DOHH2 (cell line): ENCODE measurements at regions not wholly inside any gene's neighbourhood (a gene's known extent, or its start where the extent isn't known, plus 50 kb on each side); places are given as distances from the start of the nearest gene placed in this dataset.

Source experiments
- H3F3A ChIP-seq: fragments of 200-600 bp; sonication (generic), shearing (Covaris generic); 2 replicates; pipeline ENCODE4 v1.6.0; 2016; ENCODE audit warnings: antibody characterized with exemption, mild to moderate bottlenecking; ENCODE audit not compliant: control insufficient read depth, insufficient read depth
- H3K27ac ChIP-seq: fragments of 200-600 bp; sonication (generic); 2 replicates; pipeline ENCODE4 v1.5.1; 2014; ENCODE audit warnings: low read depth, mild to moderate bottlenecking, low read length, moderate library complexity
- H3K27me3 ChIP-seq: fragments of 200-600 bp; sonication (generic); 2 replicates; pipeline ENCODE4 v1.6.1; 2014; ENCODE audit warnings: mild to moderate bottlenecking, low read length, mixed read lengths; ENCODE audit not compliant: control insufficient read depth
- H3K36me3 ChIP-seq: fragments of 200-600 bp; sonication (generic); 2 replicates; pipeline ENCODE4 v1.6.1; 2014; ENCODE audit warnings: mild to moderate bottlenecking, low read length, moderate library complexity, mixed read lengths; ENCODE audit not compliant: control insufficient read depth
- H3K4me1 ChIP-seq: fragments of 200-600 bp; sonication (generic); 2 replicates; pipeline ENCODE4 v1.6.1; 2014; ENCODE audit warnings: mild to moderate bottlenecking, low read length, mixed read lengths; ENCODE audit not compliant: control insufficient read depth
- H3K4me2 ChIP-seq: fragments of 200-600 bp; sonication (generic); 2 replicates; pipeline ENCODE4 v1.6.0; 2014; ENCODE audit warnings: mild to moderate bottlenecking, low read length, moderate library complexity
- H3K4me3 ChIP-seq: fragments of 200-600 bp; sonication (generic); 2 replicates; pipeline ENCODE4 v1.5.1; 2014; ENCODE audit warnings: mild to moderate bottlenecking, low read length, mixed read lengths
- H3K79me2 ChIP-seq: fragments of 200-600 bp; sonication (generic); 2 replicates; pipeline ENCODE4 v1.6.1; 2014; ENCODE audit warnings: mild to moderate bottlenecking, low read length, mixed read lengths; ENCODE audit not compliant: control insufficient read depth
- H3K9me2 ChIP-seq: fragments of 200-600 bp; sonication (generic); replicated peaks from 2 replicates; pipeline ENCODE4 v1.6.1; 2014; ENCODE audit warnings: mild to moderate bottlenecking, low read length, mixed read lengths; ENCODE audit not compliant: control insufficient read depth
- H3K9me3 ChIP-seq: fragments of 200-600 bp; sonication (generic); 2 replicates; pipeline ENCODE4 v1.6.1; 2014; ENCODE audit warnings: antibody characterized with exemption, low read length, mixed read lengths; ENCODE audit not compliant: control insufficient read depth, insufficient read depth
- H4K20me1 ChIP-seq: fragments of 200-600 bp; sonication (generic); 2 replicates; pipeline ENCODE4 v1.6.0; 2014; ENCODE audit warnings: low read depth, mild to moderate bottlenecking, antibody characterized with exemption, low read length, moderate library complexity; ENCODE audit not compliant: control insufficient read depth, insufficient read depth
- EZH2phosphoT487 ChIP-seq: fragments of 200-600 bp; sonication (generic); IDR thresholded peaks from 2 replicates; pipeline ENCODE4 v1.6.1; 2017; ENCODE audit warnings: borderline replicate concordance, mild to moderate bottlenecking, antibody characterized with exemption, low read length, moderate library complexity, mixed read lengths
- TF ChIP-seq, protein P1 (sequence below): fragments of 200-600 bp; sonication (generic); IDR thresholded peaks from one replicate; pipeline ENCODE4 v1.5.1; 2014; ENCODE audit warnings: antibody characterized with exemption, mild to moderate bottlenecking, low read depth, low read length; ENCODE audit not compliant: poor library complexity, severe bottlenecking

DNA sequence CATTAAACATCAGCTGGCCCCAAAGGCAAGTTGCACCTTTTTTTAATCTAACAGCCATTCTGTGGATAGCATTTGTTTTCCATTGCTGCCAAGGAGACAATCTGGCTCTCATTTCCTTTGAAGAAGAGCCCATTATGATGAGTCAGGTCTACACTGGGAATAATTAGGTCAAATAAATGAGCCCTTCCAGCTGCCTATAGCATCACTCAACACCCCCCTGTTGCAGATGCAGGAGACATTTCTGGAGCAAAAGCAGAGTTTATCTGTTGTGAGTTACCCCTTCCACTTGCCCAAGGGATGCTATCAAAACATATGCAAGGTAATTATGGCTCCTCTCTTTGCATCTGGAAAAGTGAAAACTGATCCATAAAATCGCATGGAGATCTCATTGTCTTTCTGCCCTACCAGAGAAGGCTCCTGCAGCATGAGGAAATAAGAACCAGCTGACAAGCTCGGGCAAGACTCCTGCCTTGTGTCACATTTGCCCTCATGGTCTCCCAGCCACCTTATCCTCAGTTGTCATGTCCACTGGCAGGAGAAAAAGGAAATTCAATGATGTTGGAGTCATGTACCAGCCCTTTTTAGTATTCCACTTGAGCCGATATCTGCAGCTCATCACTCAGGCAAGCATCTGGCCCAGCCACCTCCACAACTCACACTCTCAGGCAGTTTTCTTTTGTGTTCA, 135.9 kb downstream of the SLC30A10 start:
- Histone ChIP-seq H3K27ac (no peak overlapping the region), H4K20me1 (no peaks in the 10 kb centered on the region), H3K4me2 (no peak overlapping the region), H3K4me1 (peaks cover 5% of the 10 kb centered on the region; the same call in 1 of the 2 replicates), H3K36me3 (no peaks in the 10 kb centered on the region), H3K79me2 (no peaks in the 10 kb centered on the region), H3K9me3 (no peaks in the 10 kb centered on the region), H3F3A (no peaks in the 10 kb centered on the region), H3K4me3 (no peak overlapping the region), H3K9me2 (no peaks in the 10 kb centered on the region), H3K27me3 (no peaks in the 10 kb centered on the region)
- TF ChIP-seq EZH2phosphoT487 = no peak
- TF ChIP-seq, protein P1, sequence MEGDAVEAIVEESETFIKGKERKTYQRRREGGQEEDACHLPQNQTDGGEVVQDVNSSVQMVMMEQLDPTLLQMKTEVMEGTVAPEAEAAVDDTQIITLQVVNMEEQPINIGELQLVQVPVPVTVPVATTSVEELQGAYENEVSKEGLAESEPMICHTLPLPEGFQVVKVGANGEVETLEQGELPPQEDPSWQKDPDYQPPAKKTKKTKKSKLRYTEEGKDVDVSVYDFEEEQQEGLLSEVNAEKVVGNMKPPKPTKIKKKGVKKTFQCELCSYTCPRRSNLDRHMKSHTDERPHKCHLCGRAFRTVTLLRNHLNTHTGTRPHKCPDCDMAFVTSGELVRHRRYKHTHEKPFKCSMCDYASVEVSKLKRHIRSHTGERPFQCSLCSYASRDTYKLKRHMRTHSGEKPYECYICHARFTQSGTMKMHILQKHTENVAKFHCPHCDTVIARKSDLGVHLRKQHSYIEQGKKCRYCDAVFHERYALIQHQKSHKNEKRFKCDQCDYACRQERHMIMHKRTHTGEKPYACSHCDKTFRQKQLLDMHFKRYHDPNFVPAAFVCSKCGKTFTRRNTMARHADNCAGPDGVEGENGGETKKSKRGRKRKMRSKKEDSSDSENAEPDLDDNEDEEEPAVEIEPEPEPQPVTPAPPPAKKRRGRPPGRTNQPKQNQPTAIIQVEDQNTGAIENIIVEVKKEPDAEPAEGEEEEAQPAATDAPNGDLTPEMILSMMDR = no peak

DNA sequence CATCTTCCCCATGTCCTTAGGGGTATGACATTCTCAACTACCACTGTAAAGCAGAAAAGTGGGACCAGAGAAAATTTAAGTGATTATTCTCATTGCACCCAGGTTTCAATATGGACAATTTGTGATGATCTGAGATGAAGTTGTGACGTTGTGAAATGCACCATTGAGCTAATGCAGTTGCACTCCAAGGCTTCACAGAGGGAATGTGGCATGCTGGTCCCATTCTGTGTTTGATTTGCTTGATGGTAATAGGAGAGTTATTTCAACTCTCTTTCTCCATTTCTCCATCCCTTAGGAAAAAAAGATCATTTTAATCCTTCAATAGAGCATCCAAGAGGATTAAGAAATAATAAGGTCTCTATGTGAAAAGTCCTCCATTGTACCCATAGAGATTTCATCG, 136.6 kb downstream of the SLC30A10 start:
- Histone ChIP-seq H3K27me3 (no peaks in the 10 kb centered on the region), H3K36me3 (no peaks in the 10 kb centered on the region), H3K27ac (no peak overlapping the region), H3F3A (no peaks in the 10 kb centered on the region), H3K4me1 (peaks cover 5% of the 10 kb centered on the region; the same call in 1 of the 2 replicates), H3K9me2 (no peaks in the 10 kb centered on the region), H3K4me3 (no peak overlapping the region), H3K4me2 (no peak overlapping the region), H3K79me2 (no peaks in the 10 kb centered on the region), H3K9me3 (no peaks in the 10 kb centered on the region), H4K20me1 (no peaks in the 10 kb centered on the region)
- TF ChIP-seq, protein P1 = no peak
- TF ChIP-seq EZH2phosphoT487 = no peak

DNA sequence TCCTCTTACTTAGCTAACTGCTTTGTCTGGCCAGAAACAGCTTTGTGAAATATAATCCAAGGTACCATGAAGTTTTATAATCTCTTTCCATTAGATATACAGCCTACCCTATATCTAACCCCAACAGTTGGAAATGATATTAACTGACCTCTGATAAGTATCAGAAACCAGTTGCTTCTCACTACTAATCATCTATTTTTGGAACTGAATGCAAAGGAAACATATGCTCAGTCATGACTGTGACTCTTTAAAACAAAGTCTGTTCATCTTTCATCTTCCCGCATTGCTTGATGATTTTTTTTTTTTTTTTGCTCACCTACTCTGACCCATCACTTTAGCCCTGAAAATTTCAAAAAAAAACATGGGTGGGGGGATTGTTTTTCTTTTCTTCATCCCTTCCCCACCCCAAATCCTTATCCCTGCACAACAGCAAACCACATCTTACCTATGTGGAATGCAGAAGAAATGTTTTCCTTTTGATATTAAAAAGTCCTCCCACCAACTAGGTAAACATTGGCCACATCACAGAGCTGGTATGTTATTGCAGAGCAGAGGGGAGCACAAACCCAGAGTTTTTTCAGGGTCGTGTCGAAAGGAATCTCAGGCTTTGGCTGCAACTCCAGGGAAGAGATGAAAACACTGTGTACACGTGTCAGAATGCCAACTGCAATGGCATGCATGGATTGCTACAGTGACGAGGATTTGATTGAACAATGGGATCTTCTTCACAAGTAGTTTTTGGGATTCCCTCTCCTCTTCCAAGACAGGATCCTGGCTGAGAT, 137.3 kb downstream of the SLC30A10 start:
- H3K27me3 ChIP-seq = no peaks in the 10 kb centered on the region
- no peak for TF ChIP-seq EZH2phosphoT487
- TF ChIP-seq, protein P1 = no peak

More for the DNA sequence above, 137.3 kb downstream of the SLC30A10 start:
- Histone ChIP-seq H3K9me2 (no peaks in the 10 kb centered on the region), H3K4me2 (no peak overlapping the region), H3K27ac (no peak overlapping the region), H3K79me2 (no peaks in the 10 kb centered on the region), H3F3A (no peaks in the 10 kb centered on the region), H3K4me3 (no peak overlapping the region), H3K36me3 (no peaks in the 10 kb centered on the region), H4K20me1 (no peaks in the 10 kb centered on the region), H3K4me1 (peaks cover 5% of the 10 kb centered on the region; the same call in 1 of the 2 replicates), H3K9me3 (no peaks in the 10 kb centered on the region)
